ENCODE measurements at regions not wholly inside any gene's neighbourhood (a gene's known extent, or its start where the extent isn't known, plus 50 kb on each side); places are given as distances from the start of the nearest gene placed in this dataset.

DNA sequence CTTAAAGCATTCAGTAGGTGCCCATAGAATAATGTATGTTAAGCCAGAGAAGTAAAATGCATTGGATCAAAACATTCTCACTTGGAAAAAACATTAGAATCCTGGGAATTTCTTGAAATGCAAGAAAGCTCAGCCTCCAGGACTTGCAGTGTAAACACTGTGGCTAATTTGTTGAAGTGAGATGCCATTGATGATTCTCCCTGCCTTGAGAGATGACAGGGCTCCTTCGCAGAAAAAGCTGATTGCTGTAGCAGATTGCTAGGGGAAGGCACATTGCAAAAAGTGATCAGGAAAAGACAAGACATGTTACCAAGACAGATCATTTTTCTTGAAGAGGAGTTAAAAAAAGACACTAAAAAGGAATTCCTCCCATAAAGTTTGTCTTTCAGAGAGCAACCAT, 204.2 kb upstream of the HMGA2 start (continued):
- TF ChIP-seq, protein P1, sequence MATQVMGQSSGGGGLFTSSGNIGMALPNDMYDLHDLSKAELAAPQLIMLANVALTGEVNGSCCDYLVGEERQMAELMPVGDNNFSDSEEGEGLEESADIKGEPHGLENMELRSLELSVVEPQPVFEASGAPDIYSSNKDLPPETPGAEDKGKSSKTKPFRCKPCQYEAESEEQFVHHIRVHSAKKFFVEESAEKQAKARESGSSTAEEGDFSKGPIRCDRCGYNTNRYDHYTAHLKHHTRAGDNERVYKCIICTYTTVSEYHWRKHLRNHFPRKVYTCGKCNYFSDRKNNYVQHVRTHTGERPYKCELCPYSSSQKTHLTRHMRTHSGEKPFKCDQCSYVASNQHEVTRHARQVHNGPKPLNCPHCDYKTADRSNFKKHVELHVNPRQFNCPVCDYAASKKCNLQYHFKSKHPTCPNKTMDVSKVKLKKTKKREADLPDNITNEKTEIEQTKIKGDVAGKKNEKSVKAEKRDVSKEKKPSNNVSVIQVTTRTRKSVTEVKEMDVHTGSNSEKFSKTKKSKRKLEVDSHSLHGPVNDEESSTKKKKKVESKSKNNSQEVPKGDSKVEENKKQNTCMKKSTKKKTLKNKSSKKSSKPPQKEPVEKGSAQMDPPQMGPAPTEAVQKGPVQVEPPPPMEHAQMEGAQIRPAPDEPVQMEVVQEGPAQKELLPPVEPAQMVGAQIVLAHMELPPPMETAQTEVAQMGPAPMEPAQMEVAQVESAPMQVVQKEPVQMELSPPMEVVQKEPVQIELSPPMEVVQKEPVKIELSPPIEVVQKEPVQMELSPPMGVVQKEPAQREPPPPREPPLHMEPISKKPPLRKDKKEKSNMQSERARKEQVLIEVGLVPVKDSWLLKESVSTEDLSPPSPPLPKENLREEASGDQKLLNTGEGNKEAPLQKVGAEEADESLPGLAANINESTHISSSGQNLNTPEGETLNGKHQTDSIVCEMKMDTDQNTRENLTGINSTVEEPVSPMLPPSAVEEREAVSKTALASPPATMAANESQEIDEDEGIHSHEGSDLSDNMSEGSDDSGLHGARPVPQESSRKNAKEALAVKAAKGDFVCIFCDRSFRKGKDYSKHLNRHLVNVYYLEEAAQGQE (IDR thresholded peaks at IDR 0.05), result no peak
- TF ChIP-seq HNF4A (conservative IDR thresholded peaks at IDR 0.05), result no peak
- no peak for TF ChIP-seq HNF4G (IDR thresholded peaks at IDR 0.05)
- no peak for TF ChIP-seq FOXA2 (IDR thresholded peaks at IDR 0.05)

DNA sequence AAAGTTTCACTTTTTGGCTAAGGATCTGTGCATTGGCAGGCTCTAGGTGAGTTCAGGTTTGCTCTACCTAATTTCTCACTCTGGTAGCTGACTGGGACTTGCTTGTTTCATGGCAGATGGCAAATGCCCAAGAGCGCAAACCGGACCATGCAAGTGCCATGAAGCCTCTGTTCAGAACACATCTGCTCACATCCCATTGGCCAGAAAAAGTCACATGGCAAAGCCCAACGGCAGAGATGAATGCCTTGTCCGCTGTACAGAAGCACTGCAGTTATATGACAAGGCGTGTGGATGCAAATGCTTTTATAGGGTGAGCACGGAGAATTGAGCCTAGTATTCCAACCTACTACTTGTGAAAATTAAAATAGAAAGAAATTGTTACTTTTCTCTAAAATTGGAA, 202.2 kb upstream of the HMGA2 start:
- no peaks in the 10 kb centered on the region for H3K4me1 ChIP-seq (ENCODE audit: control insufficient read depth in 4 of 4, insufficient read depth in 4 of 4, low read length in 3 of 4)
- DNase-seq (ENCODE audit: low spot score), result no peak
- no peak overlapping the region for H3K27ac ChIP-seq (ENCODE audit: low read depth in 1 of 2, low read length in 2 of 2)
- WGBS, result 89% methylated on average over 6 of the region's 6 CpGs
- no peak overlapping the region for H3K9ac ChIP-seq (ENCODE audit: low read depth in 1 of 2, low read length in 2 of 2)
- TF ChIP-seq, protein P2, sequence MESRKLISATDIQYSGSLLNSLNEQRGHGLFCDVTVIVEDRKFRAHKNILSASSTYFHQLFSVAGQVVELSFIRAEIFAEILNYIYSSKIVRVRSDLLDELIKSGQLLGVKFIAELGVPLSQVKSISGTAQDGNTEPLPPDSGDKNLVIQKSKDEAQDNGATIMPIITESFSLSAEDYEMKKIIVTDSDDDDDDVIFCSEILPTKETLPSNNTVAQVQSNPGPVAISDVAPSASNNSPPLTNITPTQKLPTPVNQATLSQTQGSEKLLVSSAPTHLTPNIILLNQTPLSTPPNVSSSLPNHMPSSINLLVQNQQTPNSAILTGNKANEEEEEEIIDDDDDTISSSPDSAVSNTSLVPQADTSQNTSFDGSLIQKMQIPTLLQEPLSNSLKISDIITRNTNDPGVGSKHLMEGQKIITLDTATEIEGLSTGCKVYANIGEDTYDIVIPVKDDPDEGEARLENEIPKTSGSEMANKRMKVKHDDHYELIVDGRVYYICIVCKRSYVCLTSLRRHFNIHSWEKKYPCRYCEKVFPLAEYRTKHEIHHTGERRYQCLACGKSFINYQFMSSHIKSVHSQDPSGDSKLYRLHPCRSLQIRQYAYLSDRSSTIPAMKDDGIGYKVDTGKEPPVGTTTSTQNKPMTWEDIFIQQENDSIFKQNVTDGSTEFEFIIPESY (IDR thresholded peaks at IDR 0.05), result no peak
- TF ChIP-seq GABPA (IDR thresholded peaks at IDR 0.05 in 1 of 2, conservative IDR thresholded peaks at IDR 0.05 in 1 of 2), result no peak
- H3K4me3 ChIP-seq (ENCODE audit: low read depth in 1 of 3, low read length in 3 of 3), result no peak overlapping the region
- H3K9me3 ChIP-seq (ENCODE audit: control insufficient read depth in 4 of 4, low read length in 3 of 4), result peaks cover 0 to 2% (median 0%) of the 10 kb centered on the region in 4 donors
- H3K36me3 ChIP-seq (ENCODE audit: control insufficient read depth in 4 of 4, insufficient read depth in 3 of 4, low read depth in 1 of 4, low read length in 3 of 4), result no peaks in the 10 kb centered on the region
- H3K27me3 ChIP-seq (ENCODE audit: control insufficient read depth in 4 of 4, insufficient read depth in 4 of 4, low read length in 3 of 4), result peaks cover 0 to 12% (median 0%) of the 10 kb centered on the region in 4 donors

DNA sequence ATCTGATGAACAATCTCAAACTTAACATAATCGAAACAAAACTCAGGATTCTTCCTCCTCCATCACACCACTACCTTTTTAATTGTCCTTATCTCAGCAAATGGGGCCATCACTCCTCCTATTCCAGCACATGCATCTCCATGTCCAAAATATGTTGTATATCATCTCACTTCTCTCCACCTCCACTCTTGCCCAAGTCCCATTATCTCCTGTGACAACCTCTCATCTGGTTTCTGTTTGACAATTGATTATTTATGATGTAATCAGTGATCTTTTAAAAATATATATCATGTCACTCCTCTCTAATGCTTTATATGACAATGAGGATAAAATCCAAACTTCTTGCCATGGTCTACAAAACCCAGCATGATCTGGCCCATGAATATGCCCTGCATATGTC, 200.8 kb upstream of the HMGA2 start:
- Histone ChIP-seq H3K9ac (ENCODE audit: low read depth in 1 of 2, low read length in 2 of 2) (no peak overlapping the region), H3K27ac (ENCODE audit: low read depth in 1 of 2, low read length in 2 of 2) (no peak overlapping the region), H3K36me3 (ENCODE audit: control insufficient read depth in 4 of 4, insufficient read depth in 3 of 4, low read depth in 1 of 4, low read length in 3 of 4) (no peaks in the 10 kb centered on the region), H3K4me1 (ENCODE audit: control insufficient read depth in 4 of 4, insufficient read depth in 4 of 4, low read length in 3 of 4) (no peaks in the 10 kb centered on the region), H3K9me3 (ENCODE audit: control insufficient read depth in 4 of 4, low read length in 3 of 4) (peaks cover 0 to 3% (median 0%) of the 10 kb centered on the region in 4 donors), H3K4me3 (ENCODE audit: low read depth in 1 of 3, low read length in 3 of 3) (no peak overlapping the region), H3K27me3 (ENCODE audit: control insufficient read depth in 4 of 4, insufficient read depth in 4 of 4, low read length in 3 of 4) (peaks cover 0 to 11% (median 0%) of the 10 kb centered on the region in 4 donors)
- DNase-seq (ENCODE audit: low spot score), result no peak
- 67% methylated on average over 1 of the region's 1 CpG for WGBS
- no peak for TF ChIP-seq RAD21 (IDR thresholded peaks at IDR 0.05)
- no peak for TF ChIP-seq HNF4A (conservative IDR thresholded peaks at IDR 0.05)

- no peak for TF ChIP-seq NR2F2 (IDR thresholded peaks at IDR 0.05)
- no peak for TF ChIP-seq JUND (IDR thresholded peaks at IDR 0.05)
- no peak for TF ChIP-seq SP1 (IDR thresholded peaks at IDR 0.05)
- TF ChIP-seq HNF4A (conservative IDR thresholded peaks at IDR 0.05), result no peak
- no peak for TF ChIP-seq TAF1 (conservative IDR thresholded peaks at IDR 0.05)
- TF ChIP-seq, protein P3, sequence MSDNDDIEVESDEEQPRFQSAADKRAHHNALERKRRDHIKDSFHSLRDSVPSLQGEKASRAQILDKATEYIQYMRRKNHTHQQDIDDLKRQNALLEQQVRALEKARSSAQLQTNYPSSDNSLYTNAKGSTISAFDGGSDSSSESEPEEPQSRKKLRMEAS (IDR thresholded peaks at IDR 0.05), result no peak
- TF ChIP-seq, protein P2 (IDR thresholded peaks at IDR 0.05), result no peak
- no peak for TF ChIP-seq FOXA1 (IDR thresholded peaks at IDR 0.05)
- Histone ChIP-seq H3K4me1 (ENCODE audit: control insufficient read depth in 4 of 4, insufficient read depth in 4 of 4, low read length in 3 of 4) (no peaks in the 10 kb centered on the region), H3K27ac (ENCODE audit: low read depth in 1 of 2, low read length in 2 of 2) (no peak overlapping the region), H3K36me3 (ENCODE audit: control insufficient read depth in 4 of 4, insufficient read depth in 3 of 4, low read depth in 1 of 4, low read length in 3 of 4) (no peaks in the 10 kb centered on the region), H3K9me3 (ENCODE audit: control insufficient read depth in 4 of 4, low read length in 3 of 4) (peaks cover 0 to 3% (median 0%) of the 10 kb centered on the region in 4 donors), H3K27me3 (ENCODE audit: control insufficient read depth in 4 of 4, insufficient read depth in 4 of 4, low read length in 3 of 4) (peaks cover 0 to 8% (median 0%) of the 10 kb centered on the region in 4 donors), H3K9ac (ENCODE audit: low read depth in 1 of 2, low read length in 2 of 2) (no peak overlapping the region), H3K4me3 (ENCODE audit: low read depth in 1 of 3, low read length in 3 of 3) (no peak overlapping the region)
- no peak for DNase-seq (ENCODE audit: low spot score)
- WGBS, result 81% methylated on average over 4 of the region's 4 CpGs
These were observed 199.7 kb upstream of the HMGA2 start for GRCh38 chr12:65624554-65625086.

All from liver (tissue), 7 donors.